OCI-LY7 (cell line): ENCODE measurements at regions not wholly inside any gene's neighbourhood (a gene's known extent, or its start where the extent isn't known, plus 50 kb on each side); places are given as distances from the start of the nearest gene placed in this dataset.

ENCODE experiments used
- BruUV-seq: library from RNA; stranded (reverse); fragments of 400-500 nt; replicated peaks from 2 replicates; lab custom pipeline; 2021; lab: Mats Ljungman, UMichigan
- CTCF ChIA-PET: fragments of 300-600 bp; sonication (Branson Sonifier 250); formaldehyde crosslinking; loops from one replicate; lab custom pipeline; 2022; ENCODE audit warnings: antibody characterized with exemption; ENCODE audit not compliant: unreplicated experiment; lab: Charles Lee
- POLR2A ChIA-PET: fragments of 300-600 bp; sonication (Branson Sonifier 250); formaldehyde crosslinking; loops from one replicate; lab custom pipeline; 2022; ENCODE audit warnings: antibody characterized with exemption; lab: Charles Lee
- DNase-seq: peaks from one replicate; pipeline ENCODE4 v3.0.0-alpha.2; 2015; ENCODE audit warnings: low spot score
- H2AFZ ChIP-seq: fragments of 200-600 bp; sonication (generic), shearing (Covaris generic); 2 replicates; pipeline ENCODE4 v1.6.1; 2014; ENCODE audit warnings: mild to moderate bottlenecking, antibody characterized with exemption, low read length, moderate library complexity
- H3K27ac ChIP-seq: fragments of 200-600 bp; sonication (generic); 2 replicates; pipeline ENCODE4 v1.5.1; 2014; ENCODE audit warnings: mixed run types, low read depth, mild to moderate bottlenecking, moderate library complexity, low read length, inconsistent platforms; ENCODE audit not compliant: poor library complexity, severe bottlenecking
- H3K36me3 ChIP-seq: fragments of 200-600 bp; sonication (generic); 2 replicates; pipeline ENCODE4 v1.6.1; 2014; ENCODE audit warnings: mild to moderate bottlenecking, antibody characterized with exemption, low read length, moderate library complexity, mixed read lengths; ENCODE audit not compliant: insufficient read depth
- H3K4me1 ChIP-seq: fragments of 200-600 bp; sonication (generic); 2 replicates; pipeline ENCODE4 v1.5.1; 2014; ENCODE audit warnings: mild to moderate bottlenecking, low read length; ENCODE audit not compliant: insufficient read depth, poor library complexity, severe bottlenecking
- H3K4me2 ChIP-seq: fragments of 200-600 bp; sonication (generic); 2 replicates; pipeline ENCODE4 v1.6.1; 2014; ENCODE audit warnings: mild to moderate bottlenecking, low read length
- H3K4me3 ChIP-seq: fragments of 200-600 bp; sonication (generic); 2 replicates; pipeline ENCODE4 v1.5.1; 2014; ENCODE audit warnings: mild to moderate bottlenecking, low read depth, low read length; ENCODE audit not compliant: poor library complexity, severe bottlenecking
- H3K79me2 ChIP-seq: fragments of 200-600 bp; sonication (generic); 2 replicates; pipeline ENCODE4 v1.6.1; 2016; ENCODE audit warnings: low read depth, mild to moderate bottlenecking, low read length, moderate library complexity, mixed read lengths; ENCODE audit not compliant: insufficient read depth
- H3K9me2 ChIP-seq: fragments of 200-600 bp; sonication (generic); 2 replicates; pipeline ENCODE4 v1.6.1; 2016; ENCODE audit warnings: mild to moderate bottlenecking, low read length, mixed read lengths; ENCODE audit not compliant: insufficient read depth
- H3K9me3 ChIP-seq: fragments of 200-600 bp; sonication (generic); 2 replicates; pipeline ENCODE4 v1.6.1; 2014; ENCODE audit warnings: mild to moderate bottlenecking, mixed run types, low read length, mixed read lengths
- H4K20me1 ChIP-seq: fragments of 200-600 bp; sonication (generic); 2 replicates; pipeline ENCODE4 v1.6.1; 2014; ENCODE audit warnings: mild to moderate bottlenecking, antibody characterized with exemption, low read length, moderate library complexity, mixed read lengths; ENCODE audit not compliant: insufficient read depth
- CTCF ChIP-seq: fragments of 200-600 bp; sonication (generic); conservative IDR thresholded peaks from 2 replicates; pipeline ENCODE4 v1.5.1; 2014; ENCODE audit warnings: mild to moderate bottlenecking, antibody characterized with exemption, low read length, moderate library complexity, mixed read lengths
- EZH2phosphoT487 ChIP-seq: fragments of 200-600 bp; sonication (generic); IDR thresholded peaks from 2 replicates; pipeline ENCODE4 v1.6.1; 2018; ENCODE audit warnings: low read depth, borderline replicate concordance, mild to moderate bottlenecking, mixed run types, antibody characterized with exemption, low read length, moderate library complexity, mixed read lengths
- intact Hi-C: fragments of 100-400 bp; cut with micrococcal nuclease; formaldehyde crosslinking; loops from one replicate; pipeline ENCODE4 v1.10.0; 2022; ENCODE audit not compliant: unreplicated experiment

- H4K20me1 ChIP-seq, result no peaks in the 10 kb centered on the region
- TF ChIP-seq EZH2phosphoT487 (no peak), CTCF (no peak)
- BruUV-seq, result no TSS peak
- no peaks in the 10 kb centered on the region for H3K36me3 ChIP-seq
- no peak overlapping the region for H3K27ac ChIP-seq
- H3K9me2 ChIP-seq, result no peaks in the 10 kb centered on the region
- POLR2A ChIA-PET, result no interaction called here
- H2AFZ ChIP-seq, result no peak overlapping the region
- H3K4me2 ChIP-seq, result no peak overlapping the region
- no peak for DNase-seq
- no peak overlapping the region for H3K4me3 ChIP-seq
- H3K9me3 ChIP-seq, result no peaks in the 10 kb centered on the region
- CTCF ChIA-PET, result no interaction called here
- H3K79me2 ChIP-seq, result no peaks in the 10 kb centered on the region
- no peaks in the 10 kb centered on the region for H3K4me1 ChIP-seq
- intact Hi-C loops, result no loop called here
Measured at GRCh38 chr11:96940227-96940626, 550.4 kb downstream of the JRKL start.

GRCh38 chr11:96942855-96943254, 553.0 kb downstream of the JRKL start:
- no peak for DNase-seq
- H3K27ac ChIP-seq, result no peak overlapping the region
- TF ChIP-seq CTCF, result no peak
- no peak for TF ChIP-seq EZH2phosphoT487
- CTCF ChIA-PET, result no interaction called here
- no peaks in the 10 kb centered on the region for H3K9me2 ChIP-seq
- no peaks in the 10 kb centered on the region for H4K20me1 ChIP-seq
- BruUV-seq, result no TSS peak
- intact Hi-C loops, result no loop called here
- no peaks in the 10 kb centered on the region for H3K9me3 ChIP-seq
- no peak overlapping the region for H2AFZ ChIP-seq
- no peaks in the 10 kb centered on the region for H3K79me2 ChIP-seq
- POLR2A ChIA-PET, result no interaction called here
- no peaks in the 10 kb centered on the region for H3K36me3 ChIP-seq
- no peak overlapping the region for H3K4me2 ChIP-seq
- H3K4me1 ChIP-seq, result no peaks in the 10 kb centered on the region
- no peak overlapping the region for H3K4me3 ChIP-seq

GRCh38 chr11:96943970-96944369, 554.2 kb downstream of the JRKL start:
- ChIA-PET POLR2A (interaction anchor here (0.7 kb wide), 2 partner anchors 178 to 770 kb away, joined by 3 read pairs; no protein-coding TSS in a partner anchor), CTCF (no interaction called here)
- Histone ChIP-seq H3K27ac (no peak overlapping the region), H3K36me3 (no peaks in the 10 kb centered on the region), H3K79me2 (no peaks in the 10 kb centered on the region), H3K4me3 (no peak overlapping the region), H3K4me1 (no peaks in the 10 kb centered on the region), H3K9me2 (no peaks in the 10 kb centered on the region), H4K20me1 (no peaks in the 10 kb centered on the region), H2AFZ (no peak overlapping the region), H3K4me2 (no peak overlapping the region), H3K9me3 (no peaks in the 10 kb centered on the region)
- BruUV-seq, result no TSS peak
- intact Hi-C loops, result no loop called here
- TF ChIP-seq CTCF (no peak), EZH2phosphoT487 (no peak)
- no peak for DNase-seq
